ENCODE measurements at regions not wholly inside any gene's neighbourhood (a gene's known extent, or its start where the extent isn't known, plus 50 kb on each side); places are given as distances from the start of the nearest gene placed in this dataset.

DNA sequence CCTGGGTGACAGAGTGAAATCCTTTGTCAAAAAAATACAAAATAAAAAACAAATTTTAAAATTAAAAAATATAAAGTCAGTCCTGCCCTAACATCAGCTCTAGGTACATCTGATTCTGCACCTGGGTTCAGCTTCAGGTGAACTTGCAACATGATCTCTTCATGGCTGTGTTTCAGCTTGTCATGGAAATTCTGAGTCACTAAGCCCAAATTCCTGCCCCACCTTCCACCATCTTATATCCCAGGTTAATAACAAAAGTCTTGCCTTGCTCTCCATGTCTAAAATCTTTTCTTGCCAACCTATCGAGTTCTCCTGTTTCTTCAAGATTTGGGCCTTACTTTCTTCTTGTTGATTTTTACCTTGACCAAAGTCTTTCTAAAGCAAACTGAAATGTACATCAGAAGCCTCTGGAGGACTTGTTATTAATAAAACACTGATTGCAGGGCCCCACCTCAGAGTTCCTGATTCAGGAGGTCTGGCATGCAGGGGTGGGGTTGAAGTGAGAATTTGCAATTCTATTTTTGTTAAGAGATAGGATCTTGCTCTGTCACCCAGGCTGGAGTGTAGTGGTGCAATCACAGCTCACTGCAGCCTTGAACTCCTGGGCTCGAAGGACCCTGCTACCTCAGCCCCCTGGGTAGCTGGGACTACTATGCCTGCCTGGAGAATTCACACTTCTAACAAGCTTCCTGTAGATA lies 125.8 kb upstream of the VCX3A start:
- TF ChIP-seq, protein P1, sequence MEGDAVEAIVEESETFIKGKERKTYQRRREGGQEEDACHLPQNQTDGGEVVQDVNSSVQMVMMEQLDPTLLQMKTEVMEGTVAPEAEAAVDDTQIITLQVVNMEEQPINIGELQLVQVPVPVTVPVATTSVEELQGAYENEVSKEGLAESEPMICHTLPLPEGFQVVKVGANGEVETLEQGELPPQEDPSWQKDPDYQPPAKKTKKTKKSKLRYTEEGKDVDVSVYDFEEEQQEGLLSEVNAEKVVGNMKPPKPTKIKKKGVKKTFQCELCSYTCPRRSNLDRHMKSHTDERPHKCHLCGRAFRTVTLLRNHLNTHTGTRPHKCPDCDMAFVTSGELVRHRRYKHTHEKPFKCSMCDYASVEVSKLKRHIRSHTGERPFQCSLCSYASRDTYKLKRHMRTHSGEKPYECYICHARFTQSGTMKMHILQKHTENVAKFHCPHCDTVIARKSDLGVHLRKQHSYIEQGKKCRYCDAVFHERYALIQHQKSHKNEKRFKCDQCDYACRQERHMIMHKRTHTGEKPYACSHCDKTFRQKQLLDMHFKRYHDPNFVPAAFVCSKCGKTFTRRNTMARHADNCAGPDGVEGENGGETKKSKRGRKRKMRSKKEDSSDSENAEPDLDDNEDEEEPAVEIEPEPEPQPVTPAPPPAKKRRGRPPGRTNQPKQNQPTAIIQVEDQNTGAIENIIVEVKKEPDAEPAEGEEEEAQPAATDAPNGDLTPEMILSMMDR (optimal IDR thresholded peaks at IDR 0.05 in 1 of 3, IDR thresholded peaks at IDR 0.05 in 1 of 3, conservative IDR thresholded peaks at IDR 0.05 in 1 of 3; ENCODE audit: extremely low read depth in 1 of 3, insufficient read depth in 2 of 3, low read length in 3 of 3), result no peak
- TF ChIP-seq EZH2 (IDR thresholded peaks at IDR 0.05; ENCODE audit: low read length), result no peak

Measured in keratinocyte (primary cell).